KBM-7 (cell line): ENCODE measurements at regions not wholly inside any gene's neighbourhood (a gene's known extent, or its start where the extent isn't known, plus 50 kb on each side); places are given as distances from the start of the nearest gene placed in this dataset.
"Not testable (repeated sequence)": the region's sequence is repeated elsewhere in the genome, so short reads cannot be mapped to it uniquely, and the experiment has no call there.

ENCODE experiments used
- DNase-seq: peaks from one replicate; pipeline ENCODE4 v3.0.0-alpha.2; 2015
- in situ Hi-C: fragments of 300-500 bp; cut with MboI; formaldehyde crosslinking; loops from 2 replicates; pipeline ENCODE4 v1.14.3; 2020; ENCODE audit warnings: low sequenced_read_pairs, low pct_unique_long_range_greater_than_20kb, mixed read lengths

GRCh38 chr1:101450691-101451090 lies 213.9 kb downstream of the S1PR1 start:
- DNase-seq, in situ Hi-C loops: not testable (repeated sequence)

- in situ Hi-C loops: no loop called here
- no peak for DNase-seq
Measured at GRCh38 chr1:101451888-101452287, 215.1 kb downstream of the S1PR1 start.

- DNase-seq: no peak
- in situ Hi-C loops: no loop called here
Measured at GRCh38 chr1:101452825-101453224, 216.0 kb downstream of the S1PR1 start.

- in situ Hi-C loops: no loop called here
- no peak for DNase-seq
Measured at GRCh38 chr1:101453844-101454243, 217.0 kb downstream of the S1PR1 start.

- DNase-seq: no peak
- in situ Hi-C loops: no loop called here
Measured at GRCh38 chr1:101455166-101455565, 218.3 kb downstream of the S1PR1 start.

GRCh38 chr1:101460739-101461138 lies 223.9 kb downstream of the S1PR1 start:
- in situ Hi-C loops: no loop called here
- no peak for DNase-seq

GRCh38 chr1:101463195-101463594 lies 226.4 kb downstream of the S1PR1 start:
- DNase-seq: no peak
- in situ Hi-C loops: no loop called here

GRCh38 chr1:101465941-101466340 lies 229.1 kb downstream of the S1PR1 start:
- in situ Hi-C loops: no loop called here
- DNase-seq: no peak

DNA sequence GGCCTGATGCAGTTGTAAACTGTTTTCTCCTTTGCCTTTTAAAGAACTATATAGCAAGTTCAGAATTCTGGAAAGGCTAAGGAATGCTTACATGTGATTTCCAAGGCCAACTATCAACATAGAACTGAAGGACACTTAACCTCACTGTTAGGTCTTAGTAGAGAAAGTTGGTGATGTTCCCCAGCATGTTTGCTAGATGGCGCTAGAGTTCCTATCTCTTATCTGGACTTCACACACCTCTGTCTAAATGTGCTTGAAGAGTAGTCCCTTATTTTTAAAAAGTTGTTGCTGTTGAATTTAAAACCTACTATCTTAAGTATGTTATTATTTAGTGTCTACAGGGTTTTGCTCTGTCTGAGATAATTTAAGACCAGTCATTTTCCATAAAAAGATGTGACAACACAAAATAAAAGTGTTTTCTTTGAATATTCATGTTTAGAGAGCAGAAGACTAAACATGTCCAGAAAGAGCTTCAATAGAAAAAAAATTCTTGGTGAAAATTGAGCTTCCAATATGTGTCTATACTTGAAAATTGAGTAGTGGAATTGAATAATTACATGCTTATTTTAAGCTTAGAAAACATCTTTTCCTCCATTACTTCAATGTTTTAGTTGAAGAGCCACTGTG lies 237.3 kb downstream of the S1PR1 start:
- in situ Hi-C loops: no loop called here
- DNase-seq: peak; percentile 30

DNA sequence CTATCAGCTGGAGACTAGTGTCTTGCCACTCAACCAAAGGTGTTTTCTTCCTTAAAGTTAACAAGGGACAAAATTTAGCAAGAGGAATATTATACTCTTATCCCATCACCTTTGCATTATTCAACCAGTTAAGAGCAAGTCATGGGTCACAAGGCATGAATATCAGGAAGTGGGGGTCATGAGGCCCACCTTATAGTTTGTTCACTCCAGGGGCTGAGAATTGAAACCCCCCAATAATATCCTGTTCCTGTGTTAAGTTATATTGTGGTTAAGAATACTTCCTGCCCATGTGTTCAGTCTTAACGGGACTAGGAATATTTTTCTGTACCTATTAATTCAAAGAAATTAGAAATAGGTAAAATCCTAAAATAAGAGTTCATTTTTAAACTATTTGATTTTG lies 239.7 kb downstream of the S1PR1 start:
- in situ Hi-C loops: no loop called here
- no peak for DNase-seq

DNA sequence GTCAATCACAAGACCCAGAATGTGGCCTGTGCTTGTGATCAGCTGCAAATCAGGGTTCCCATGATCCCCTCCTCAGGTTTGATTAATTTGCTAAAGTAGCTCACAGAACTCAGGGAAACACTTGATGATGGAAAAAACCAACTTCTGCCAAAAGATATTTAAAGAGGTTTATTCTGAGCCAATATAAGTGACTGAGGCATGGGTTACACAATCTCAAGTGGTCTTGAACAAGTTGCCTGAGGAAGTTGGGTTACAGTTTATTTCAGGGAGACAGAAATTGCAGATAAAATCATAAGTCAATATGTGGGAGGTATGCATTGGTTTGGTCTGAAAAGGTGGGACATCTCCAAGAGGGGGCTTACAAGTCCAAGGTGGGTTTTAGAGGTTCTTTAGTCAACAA lies 243.1 kb downstream of the S1PR1 start:
- no peak for DNase-seq
- in situ Hi-C loops: no loop called here

GRCh38 chr1:101482306-101482705 lies 245.5 kb downstream of the S1PR1 start:
- DNase-seq: no peak
- in situ Hi-C loops: no loop called here

- in situ Hi-C loops: no loop called here
- no peak for DNase-seq
Measured at GRCh38 chr1:101483982-101484688, 247.3 kb downstream of the S1PR1 start.

GRCh38 chr1:101484689-101485338 lies 248.0 kb downstream of the S1PR1 start:
- DNase-seq: no peak
- in situ Hi-C loops: no loop called here

GRCh38 chr1:101485712-101486111 lies 248.9 kb downstream of the S1PR1 start:
- in situ Hi-C loops: no loop called here
- no peak for DNase-seq

- in situ Hi-C loops, DNase-seq: not testable (repeated sequence)
Measured at GRCh38 chr1:101492144-101492543, 255.3 kb downstream of the S1PR1 start.

DNA sequence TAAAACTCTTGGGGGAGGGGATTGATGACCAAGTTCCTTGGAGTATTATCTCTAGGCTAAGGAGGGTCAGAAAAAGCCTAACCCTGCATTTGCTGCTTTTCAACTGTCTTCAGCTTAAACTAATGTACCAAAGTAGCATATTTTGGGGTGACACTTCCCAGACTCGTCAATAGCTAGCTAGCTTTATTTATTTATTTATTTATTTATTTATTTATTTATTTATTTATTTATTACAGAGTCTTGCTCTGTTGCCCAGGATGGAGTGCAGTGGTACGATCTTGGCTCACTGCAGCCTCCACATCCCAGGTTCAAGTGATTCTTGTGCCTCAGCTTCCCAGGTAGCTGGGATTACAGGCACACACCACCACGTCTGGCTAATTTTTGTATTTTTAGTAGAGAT lies 257.1 kb downstream of the S1PR1 start:
- DNase-seq, in situ Hi-C loops: not testable (repeated sequence)

- in situ Hi-C loops: no loop called here
- DNase-seq: no peak
Measured at GRCh38 chr1:101496109-101496508, 259.3 kb downstream of the S1PR1 start.

- in situ Hi-C loops: no loop called here
- DNase-seq: no peak
Measured at GRCh38 chr1:101497881-101498559, 261.2 kb downstream of the S1PR1 start.

- DNase-seq, in situ Hi-C loops: not testable (repeated sequence)
Measured at GRCh38 chr1:101504106-101504505, 267.3 kb downstream of the S1PR1 start.
